Smooth muscle cell (in vitro differentiated cells): ENCODE measurements at regions not wholly inside any gene's neighbourhood (a gene's known extent, or its start where the extent isn't known, plus 50 kb on each side); places are given as distances from the start of the nearest gene placed in this dataset.

Experiments
- DNase-seq: peaks from one replicate; lab custom pipeline; 2025; ENCODE audit not compliant: unreplicated experiment; lab: John Stamatoyannopoulos, UW
- H2AFZ ChIP-seq: fragments of 200-600 bp; sonication (generic); 2 replicates; pipeline ENCODE4 v1.6.0; 2016; ENCODE audit warnings: antibody characterized with exemption, low read depth, mild to moderate bottlenecking
- H3F3A ChIP-seq: fragments of 200-600 bp; sonication (generic); 2 replicates; pipeline ENCODE4 v1.6.0; 2017; ENCODE audit warnings: antibody characterized with exemption, low read depth
- H3K27ac ChIP-seq: fragments of 200-600 bp; sonication (generic); 2 replicates; pipeline ENCODE4 v1.5.1; 2016; ENCODE audit warnings: low read depth, mild to moderate bottlenecking
- H3K27me3 ChIP-seq: fragments of 200-600 bp; sonication (generic); 2 replicates; pipeline ENCODE4 v1.6.1; 2016; ENCODE audit warnings: low read depth, mild to moderate bottlenecking
- H3K36me3 ChIP-seq: fragments of 200-600 bp; sonication (generic); 2 replicates; pipeline ENCODE4 v1.5.1; 2016; ENCODE audit warnings: low read depth
- H3K4me1 ChIP-seq: fragments of 200-600 bp; sonication (generic); 2 replicates; pipeline ENCODE4 v1.5.1; 2016; ENCODE audit warnings: low read depth
- H3K4me2 ChIP-seq: fragments of 200-600 bp; sonication (generic); 2 replicates; pipeline ENCODE4 v1.6.0; 2016; ENCODE audit warnings: mild to moderate bottlenecking
- H3K4me3 ChIP-seq: fragments of 200-600 bp; sonication (generic); 2 replicates; pipeline ENCODE4 v1.5.1; 2016; ENCODE audit warnings: mild to moderate bottlenecking
- H3K79me2 ChIP-seq: fragments of 200-600 bp; sonication (generic); 2 replicates; pipeline ENCODE4 v1.6.0; 2016; ENCODE audit warnings: low read depth, mild to moderate bottlenecking
- H3K9ac ChIP-seq: fragments of 200-600 bp; sonication (generic); 2 replicates; pipeline ENCODE4 v1.6.0; 2016; ENCODE audit warnings: low read depth
- H3K9me3 ChIP-seq: fragments of 200-600 bp; sonication (generic); replicated peaks from 2 replicates; pipeline ENCODE4 v1.5.1; 2016; ENCODE audit warnings: low read depth
- H4K20me1 ChIP-seq: fragments of 200-600 bp; sonication (generic); 2 replicates; pipeline ENCODE4 v1.6.0; 2016; ENCODE audit warnings: low read depth
- CTCF ChIP-seq: fragments of 200-600 bp; sonication (generic); IDR thresholded peaks from 2 replicates; pipeline ENCODE4 v1.5.1; 2017; ENCODE audit warnings: borderline replicate concordance, mild to moderate bottlenecking, antibody characterized with exemption; ENCODE audit not compliant: insufficient read depth, poor library complexity, severe bottlenecking
- WGBS: methylation state at CpG from one replicate; pipeline ENCODE4 v1.1.7; 2016; ENCODE audit warnings: low lambda C conversion rate; 5-methylcytosine and 5-hydroxymethylcytosine counted together

GRCh38 chr5:5810461-5810860 lies 388.0 kb downstream of the ICE1 start:
- no peaks in the 10 kb centered on the region for H4K20me1 ChIP-seq
- no peaks in the 10 kb centered on the region for H3K79me2 ChIP-seq
- TF ChIP-seq CTCF: no peak
- no peaks in the 10 kb centered on the region for H3K4me1 ChIP-seq
- DNase-seq: no peak
- H3K36me3 ChIP-seq: no peaks in the 10 kb centered on the region
- H2AFZ ChIP-seq: no peak overlapping the region
- H3K27ac ChIP-seq: no peak overlapping the region
- H3K4me2 ChIP-seq: no peak overlapping the region
- H3K9me3 ChIP-seq: no peaks in the 10 kb centered on the region
- peaks cover 5% of the 10 kb centered on the region for H3K27me3 ChIP-seq
- H3K4me3 ChIP-seq: no peak overlapping the region
- no peak overlapping the region for H3K9ac ChIP-seq
- H3F3A ChIP-seq: no peaks in the 10 kb centered on the region
- 96% methylated on average over 2 of the region's 2 CpGs for WGBS

- Histone ChIP-seq H4K20me1 (no peaks in the 10 kb centered on the region), H2AFZ (no peak overlapping the region), H3K4me1 (no peaks in the 10 kb centered on the region), H3K36me3 (no peaks in the 10 kb centered on the region), H3K9me3 (no peaks in the 10 kb centered on the region), H3K27me3 (no peaks in the 10 kb centered on the region), H3K79me2 (no peaks in the 10 kb centered on the region), H3K9ac (no peak overlapping the region), H3K4me2 (no peak overlapping the region), H3K27ac (no peak overlapping the region), H3K4me3 (no peak overlapping the region), H3F3A (no peaks in the 10 kb centered on the region)
- no peak for DNase-seq
- TF ChIP-seq CTCF: no peak
- WGBS: 97% methylated on average over 7 of the region's 7 CpGs
Observed at GRCh38 chr5:5805916-5806315, 383.4 kb downstream of the ICE1 start.

- Histone ChIP-seq H3K4me2 (no peak overlapping the region), H3K36me3 (no peaks in the 10 kb centered on the region), H3F3A (no peaks in the 10 kb centered on the region), H3K9ac (no peak overlapping the region), H3K4me3 (no peak overlapping the region), H3K27me3 (no peaks in the 10 kb centered on the region), H4K20me1 (no peaks in the 10 kb centered on the region), H3K9me3 (no peaks in the 10 kb centered on the region), H3K27ac (no peak overlapping the region), H2AFZ (no peak overlapping the region), H3K79me2 (no peaks in the 10 kb centered on the region), H3K4me1 (no peaks in the 10 kb centered on the region)
- no peak for TF ChIP-seq CTCF
- WGBS: 96% methylated on average over 8 of the region's 8 CpGs
- DNase-seq: no peak
Observed at GRCh38 chr5:5804478-5805233, 382.2 kb downstream of the ICE1 start.
